HG03354 (cell line): ENCODE measurements at regions not wholly inside any gene's neighbourhood (a gene's known extent, or its start where the extent isn't known, plus 50 kb on each side); places are given as distances from the start of the nearest gene placed in this dataset.
"Not testable (repeated sequence)": the region's sequence is repeated elsewhere in the genome, so short reads cannot be mapped to it uniquely, and the experiment has no call there.

ENCODE experiments used
- ATAC-seq: cut with Tn5 transposase; IDR thresholded peaks from one replicate; pipeline ENCODE4 v1.9.1; 2021; ENCODE audit warnings: mild to moderate bottlenecking; ENCODE audit not compliant: unreplicated experiment, poor library complexity, severe bottlenecking

DNA sequence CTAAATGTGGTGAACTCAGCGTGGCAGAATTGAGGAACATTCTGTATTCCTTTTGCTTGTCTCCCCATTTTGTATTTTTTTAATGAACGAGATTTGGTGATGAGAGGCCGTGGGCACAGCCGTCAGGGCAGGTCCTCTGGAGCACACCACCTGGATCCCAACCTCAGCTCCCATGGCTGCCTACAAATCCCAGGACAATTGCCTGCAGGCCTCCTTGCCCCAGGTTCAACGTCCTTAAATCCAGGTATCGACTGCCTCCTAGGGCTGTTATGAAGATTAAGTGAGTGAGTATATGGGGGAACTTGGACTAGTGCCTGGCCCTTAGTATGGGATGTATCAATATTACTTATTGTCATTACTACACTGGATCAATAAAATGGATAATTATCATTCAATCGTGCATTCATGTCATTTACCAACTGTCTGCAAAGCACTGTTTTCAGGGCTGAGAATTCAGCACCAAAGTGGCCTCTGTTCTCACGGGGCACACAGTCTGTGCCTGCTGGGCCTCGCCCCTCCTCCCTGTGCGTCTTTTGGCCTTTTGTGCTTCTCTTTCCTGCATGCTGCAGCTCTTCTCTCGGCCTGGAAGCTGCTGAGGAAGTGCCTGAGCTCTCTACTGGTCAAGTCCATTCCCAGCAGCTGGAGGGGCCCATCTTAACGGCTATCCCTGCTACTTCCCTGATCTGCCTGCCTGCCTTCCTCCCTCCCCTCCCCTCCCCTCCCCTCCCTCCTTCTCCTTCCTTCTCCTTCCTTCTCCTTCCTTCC is 1343.7 kb downstream of the BRD1 start:
- ATAC-seq, result no peak

- ATAC-seq, result no peak
Observed at GRCh38 chr22:48482771-48483170, 1344.9 kb downstream of the BRD1 start.

- ATAC-seq, result not testable (repeated sequence)
Observed at GRCh38 chr22:48482198-48482597, 1345.5 kb downstream of the BRD1 start.

GRCh38 chr22:48481748-48482147 is 1345.9 kb downstream of the BRD1 start:
- no peak for ATAC-seq

GRCh38 chr22:48478529-48479265 is 1349.0 kb downstream of the BRD1 start:
- ATAC-seq, result no peak

DNA sequence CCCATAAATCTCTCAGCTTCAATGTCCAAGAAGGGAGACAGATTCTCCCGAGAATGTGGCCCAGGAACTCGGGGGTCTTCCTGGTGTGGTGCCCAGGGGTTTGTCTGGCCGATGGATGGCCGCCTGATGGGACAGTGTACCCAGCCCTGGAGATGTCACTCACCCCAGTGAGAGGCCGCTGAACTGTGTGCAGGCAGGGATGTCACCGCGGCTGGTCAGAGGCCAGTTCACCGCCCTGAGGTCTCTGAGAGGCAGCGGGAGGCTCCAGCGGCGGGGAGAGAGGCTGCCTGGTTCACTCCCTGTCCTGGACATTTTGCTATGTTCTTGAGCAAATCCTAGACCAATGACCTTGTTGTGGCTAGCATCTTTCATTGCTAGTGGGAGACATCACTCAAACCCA is 1349.5 kb downstream of the BRD1 start:
- ATAC-seq, result no peak

- ATAC-seq, result no peak
Observed at GRCh38 chr22:48477031-48477721, 1350.5 kb downstream of the BRD1 start.

- ATAC-seq, result no peak
Observed at GRCh38 chr22:48476577-48476976, 1351.1 kb downstream of the BRD1 start.

DNA sequence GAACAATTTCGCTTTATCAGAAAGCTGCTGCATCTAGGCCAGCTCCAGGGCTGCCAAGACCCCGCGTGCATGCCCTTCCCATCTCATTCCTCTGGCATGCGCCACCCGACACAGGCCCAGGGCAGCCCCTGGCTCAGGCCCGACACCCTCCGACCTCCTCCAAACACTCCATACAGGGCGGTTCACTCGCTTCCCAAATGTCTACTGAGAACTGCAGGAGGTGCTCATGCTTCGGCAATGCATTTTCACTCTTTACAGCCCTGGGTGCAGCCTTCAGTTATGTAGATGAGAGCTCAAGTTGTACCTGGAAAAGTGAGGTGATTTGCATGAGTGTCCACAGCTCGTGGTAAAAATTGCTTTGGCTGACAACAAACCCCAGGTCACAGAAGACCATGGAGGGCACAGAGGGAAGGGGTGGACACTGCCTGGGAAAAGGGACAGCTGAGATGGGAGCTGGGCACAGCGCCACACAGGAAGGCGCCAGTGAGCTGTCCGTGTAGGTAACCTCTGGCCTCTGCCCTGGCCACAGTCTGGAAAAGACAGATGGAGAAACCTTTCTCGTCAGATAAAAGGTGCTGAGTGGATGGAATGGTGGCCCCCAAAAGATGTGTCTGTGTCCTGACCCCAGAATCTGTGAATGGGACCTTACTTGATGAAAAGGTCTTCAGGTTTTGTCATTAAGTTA is 1351.9 kb downstream of the BRD1 start:
- no peak for ATAC-seq

GRCh38 chr22:48474881-48475280 is 1352.8 kb downstream of the BRD1 start:
- ATAC-seq, result no peak

DNA sequence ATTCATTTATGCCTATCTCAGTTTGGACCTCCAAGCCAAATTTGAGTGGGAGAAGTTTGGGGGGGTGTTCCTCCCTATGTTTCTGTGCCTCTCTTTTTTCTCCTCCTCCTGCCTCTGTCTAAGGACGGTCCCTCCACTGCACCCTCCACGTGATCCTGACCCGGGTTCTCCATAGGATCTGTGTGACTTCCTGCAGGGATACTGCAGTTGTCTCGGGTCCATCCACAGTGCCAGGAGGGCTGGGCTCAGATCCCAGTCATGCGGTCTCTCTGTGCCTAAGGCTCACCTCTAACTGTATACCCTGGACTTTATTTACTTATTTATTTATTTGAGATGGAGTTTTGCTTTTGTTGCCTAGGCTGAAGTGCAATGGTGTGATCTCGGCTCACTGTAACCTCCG is 1354.5 kb downstream of the BRD1 start:
- no peak for ATAC-seq

GRCh38 chr22:48464246-48464645 is 1363.4 kb downstream of the BRD1 start:
- ATAC-seq, result no peak

- ATAC-seq, result no peak
Observed at GRCh38 chr22:48459859-48460823, 1367.5 kb downstream of the BRD1 start.

DNA sequence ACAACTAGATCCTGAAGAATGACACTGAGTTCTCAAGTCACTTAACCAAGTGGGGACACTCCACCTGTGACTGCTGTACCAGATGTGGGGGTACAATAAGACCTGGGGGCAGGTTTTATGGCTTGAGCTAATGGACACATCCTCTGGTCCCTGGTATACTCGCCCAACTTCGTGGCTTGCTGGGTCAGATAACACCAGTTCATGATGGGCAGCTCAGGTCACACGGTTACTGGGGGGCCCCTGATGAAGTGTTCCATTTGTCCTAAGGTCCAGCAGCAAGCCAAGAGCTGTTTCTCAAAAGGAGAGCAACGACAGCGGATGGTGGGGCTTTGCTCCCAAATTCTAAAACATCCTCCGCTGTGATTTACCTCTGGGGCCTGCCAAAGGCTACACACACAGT is 1368.4 kb downstream of the BRD1 start:
- no peak for ATAC-seq

DNA sequence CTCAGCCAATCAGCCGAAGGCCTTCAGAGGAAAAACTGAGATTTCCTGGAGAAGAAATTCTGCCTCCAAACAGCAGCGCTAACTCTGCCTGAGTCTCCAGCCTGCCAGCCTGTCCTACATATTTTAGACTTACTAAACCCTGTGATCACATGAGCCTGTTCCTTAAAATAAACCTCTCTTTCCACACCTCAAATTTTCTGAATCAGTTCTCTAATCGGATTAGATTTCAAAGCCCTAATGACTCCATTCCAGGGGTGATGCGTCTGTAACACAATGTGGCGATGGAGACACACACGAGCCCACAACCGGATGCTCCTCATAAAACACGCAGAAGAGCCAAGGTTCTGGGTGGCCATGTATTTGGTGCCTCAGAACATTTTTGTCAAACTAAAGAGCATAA is 1371.2 kb downstream of the BRD1 start:
- no peak for ATAC-seq

DNA sequence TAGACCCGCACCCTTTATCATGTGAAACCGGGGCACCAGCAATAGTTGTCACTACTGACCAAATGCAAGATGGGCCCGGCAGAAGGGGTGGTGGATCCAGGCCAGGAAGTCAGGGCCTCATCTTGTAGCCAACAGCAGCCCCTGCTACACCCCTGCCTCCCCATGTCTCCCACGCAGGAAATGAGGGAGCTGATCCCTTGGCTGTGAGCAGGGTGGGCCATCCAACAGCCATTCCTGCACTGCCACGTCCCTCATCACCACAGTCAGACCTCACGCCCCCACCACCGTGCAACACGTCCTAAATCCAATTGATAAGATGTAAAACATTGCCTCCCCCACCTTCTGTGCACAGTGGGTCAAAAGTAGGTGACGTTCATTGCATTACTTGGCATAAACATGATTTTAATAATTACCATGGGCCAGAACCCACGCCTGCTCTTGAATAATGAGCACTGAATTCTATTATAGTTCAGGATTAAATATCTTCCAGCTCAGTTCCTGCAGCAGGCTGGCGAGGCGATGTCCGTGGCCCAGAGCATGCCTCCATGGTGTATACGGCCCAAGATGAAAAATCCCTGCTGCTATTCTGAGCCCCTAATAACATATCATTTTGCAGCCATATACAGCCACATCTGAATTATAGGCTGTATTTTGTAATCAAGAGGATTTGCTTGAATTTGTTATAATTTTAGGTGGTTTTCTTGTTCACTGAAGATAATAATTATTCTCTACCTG is 1373.8 kb downstream of the BRD1 start:
- ATAC-seq, result no peak

- no peak for ATAC-seq
Observed at GRCh38 chr22:48453171-48453570, 1374.5 kb downstream of the BRD1 start.

DNA sequence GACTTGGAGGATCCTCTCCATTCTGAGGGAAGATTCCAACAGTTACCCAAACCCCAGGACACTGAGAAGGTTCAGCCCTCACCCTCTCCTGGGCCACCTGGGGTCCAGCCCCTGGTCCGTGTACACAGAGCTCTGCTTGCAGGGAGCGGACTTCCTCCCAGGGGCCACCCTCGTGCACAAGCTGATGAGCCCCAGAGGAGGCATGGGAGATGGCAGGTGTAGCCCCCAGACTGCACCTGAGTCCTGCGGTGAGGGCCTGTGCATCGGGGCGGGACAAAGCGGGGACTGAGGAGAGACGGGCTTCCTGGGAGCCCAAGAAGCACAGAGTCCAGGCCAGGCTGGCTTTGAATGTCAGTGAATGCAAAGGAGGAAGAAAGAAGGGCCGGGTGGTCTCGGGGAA is 1374.9 kb downstream of the BRD1 start:
- no peak for ATAC-seq
